SK-N-SH (cell line): ENCODE measurements at regions not wholly inside any gene's neighbourhood (a gene's known extent, or its start where the extent isn't known, plus 50 kb on each side); places are given as distances from the start of the nearest gene placed in this dataset.

ENCODE experiments used
- CTCF ChIP-seq: fragments of 200-600 bp; sonication (generic); IDR thresholded peaks from 2 replicates; pipeline ENCODE4 v1.6.1; 2017; ENCODE audit warnings: antibody characterized with exemption, mild to moderate bottlenecking, moderate library complexity
- EP300 ChIP-seq, 2 experiments: IDR thresholded peaks; 2 replicates each; pipeline versions ENCODE4 v1.4.0 to v1.6.1; 2012; ENCODE audit warnings: borderline replicate concordance in 1 of 2, low read depth in 1 of 2, low read length in 1 of 2
- SIN3A ChIP-seq: IDR thresholded peaks from 2 replicates; pipeline ENCODE4 v1.6.1; 2012; ENCODE audit warnings: low read depth, mild to moderate bottlenecking, low read length, moderate library complexity, borderline replicate concordance
- YY1 ChIP-seq: IDR thresholded peaks from 2 replicates; pipeline ENCODE4 v1.4.0; 2012; ENCODE audit warnings: low read depth, mild to moderate bottlenecking

- TF ChIP-seq YY1 = no peak
- no peak for TF ChIP-seq CTCF
- TF ChIP-seq EP300 (IDR thresholded peaks at IDR 0.05; ENCODE audit: borderline replicate concordance in 1 of 2, low read depth in 1 of 2, low read length in 1 of 2) = no peak
- TF ChIP-seq SIN3A = no peak
These were observed 505.4 kb upstream of the AGA start for GRCh38 chr4:177947607-177948006.
